GM19397 (cell line): ENCODE measurements at regions not wholly inside any gene's neighbourhood (a gene's known extent, or its start where the extent isn't known, plus 50 kb on each side); places are given as distances from the start of the nearest gene placed in this dataset.

Source experiments
- ATAC-seq: cut with Tn5 transposase; IDR thresholded peaks from one replicate; pipeline ENCODE4 v1.9.1; 2021; ENCODE audit warnings: mild to moderate bottlenecking, moderate library complexity; ENCODE audit not compliant: unreplicated experiment

- ATAC-seq, result no peak
Measured at GRCh38 chr15:70493376-70493775, 270.0 kb downstream of the UACA start.

GRCh38 chr15:70492240-70493177 lies 270.8 kb downstream of the UACA start:
- ATAC-seq, result peak; percentile 53

- ATAC-seq, result no peak
Measured at GRCh38 chr15:70491641-70492040, 271.7 kb downstream of the UACA start.

- ATAC-seq, result no peak
Measured at GRCh38 chr15:70491201-70491621, 272.1 kb downstream of the UACA start.

- no peak for ATAC-seq
Measured at GRCh38 chr15:70490838-70491155, 272.6 kb downstream of the UACA start.

GRCh38 chr15:70490148-70490837 lies 273.1 kb downstream of the UACA start:
- ATAC-seq, result no peak

GRCh38 chr15:70488941-70489848 lies 274.2 kb downstream of the UACA start:
- ATAC-seq, result no peak

GRCh38 chr15:70488002-70488605 lies 275.3 kb downstream of the UACA start:
- no peak for ATAC-seq

- ATAC-seq, result no peak
Measured at GRCh38 chr15:70487387-70487740, 276.0 kb downstream of the UACA start.

GRCh38 chr15:70486451-70487386 lies 276.6 kb downstream of the UACA start:
- ATAC-seq, result peak; percentile 49

GRCh38 chr15:70486012-70486411 lies 277.3 kb downstream of the UACA start:
- no peak for ATAC-seq

- ATAC-seq, result no peak
Measured at GRCh38 chr15:70484993-70485392, 278.4 kb downstream of the UACA start.

- ATAC-seq, result no peak
Measured at GRCh38 chr15:70483513-70483912, 279.8 kb downstream of the UACA start.

GRCh38 chr15:70480196-70480856 lies 283.0 kb downstream of the UACA start:
- no peak for ATAC-seq

- ATAC-seq, result no peak
Measured at GRCh38 chr15:70479785-70480184, 283.6 kb downstream of the UACA start.

- ATAC-seq, result no peak
Measured at GRCh38 chr15:70479056-70479455, 284.3 kb downstream of the UACA start.

- peak; percentile 45 for ATAC-seq
Measured at GRCh38 chr15:70478251-70478990, 284.9 kb downstream of the UACA start.

GRCh38 chr15:70477750-70478250 lies 285.6 kb downstream of the UACA start:
- no peak for ATAC-seq
